Skeletal muscle tissue (tissue), 3 donors: ENCODE measurements at regions not wholly inside any gene's neighbourhood (a gene's known extent, or its start where the extent isn't known, plus 50 kb on each side); places are given as distances from the start of the nearest gene placed in this dataset.

Source experiments
- H3K27ac ChIP-seq: one replicate; pipeline ENCODE4 v1.7.0; 2013; ENCODE audit warnings: mild to moderate bottlenecking, low read depth, low read length, inconsistent platforms
- H3K27me3 ChIP-seq, 3 donors: one replicate each; pipeline ENCODE4 v1.7.0; 2013; ENCODE audit warnings: low read length in 3 of 3; ENCODE audit not compliant: control insufficient read depth in 3 of 3, insufficient read depth in 3 of 3
- H3K36me3 ChIP-seq, 3 donors: one replicate each; pipeline ENCODE4 v1.7.0; 2013; ENCODE audit warnings: low read length in 3 of 3; ENCODE audit not compliant: control insufficient read depth in 3 of 3, insufficient read depth in 3 of 3
- H3K4me1 ChIP-seq, 3 donors: one replicate each; pipeline ENCODE4 v1.7.0; 2013; ENCODE audit warnings: low read length in 3 of 3, mild to moderate bottlenecking in 3 of 3; ENCODE audit not compliant: control insufficient read depth in 3 of 3, insufficient read depth in 3 of 3
- H3K4me3 ChIP-seq, 3 donors: one replicate each; pipeline ENCODE4 v1.7.0; 2013; ENCODE audit warnings: low read length in 3 of 3
- H3K9ac ChIP-seq, 3 donors: one replicate each; pipeline ENCODE4 v1.7.0; 2013; ENCODE audit warnings: low read length in 3 of 3, mild to moderate bottlenecking in 3 of 3, moderate library complexity in 2 of 3, low read depth in 1 of 3
- H3K9me3 ChIP-seq, 3 donors: one replicate each; pipeline ENCODE4 v1.7.0; 2013; ENCODE audit warnings: low read length in 3 of 3; ENCODE audit not compliant: control insufficient read depth in 3 of 3
- donor health status: Osteomylitis.

GRCh38 chr4:100945789-100946188, 401.5 kb downstream of the PPP3CA start:
- H3K9me3 ChIP-seq: peaks cover 2 to 10% (median 3%) of the 10 kb centered on the region in 3 donors
- no peak overlapping the region for H3K9ac ChIP-seq
- no peaks in the 10 kb centered on the region for H3K36me3 ChIP-seq
- H3K27ac ChIP-seq: no peak overlapping the region
- no peak overlapping the region for H3K4me3 ChIP-seq
- H3K4me1 ChIP-seq: no peaks in the 10 kb centered on the region
- H3K27me3 ChIP-seq: no peaks in the 10 kb centered on the region

DNA sequence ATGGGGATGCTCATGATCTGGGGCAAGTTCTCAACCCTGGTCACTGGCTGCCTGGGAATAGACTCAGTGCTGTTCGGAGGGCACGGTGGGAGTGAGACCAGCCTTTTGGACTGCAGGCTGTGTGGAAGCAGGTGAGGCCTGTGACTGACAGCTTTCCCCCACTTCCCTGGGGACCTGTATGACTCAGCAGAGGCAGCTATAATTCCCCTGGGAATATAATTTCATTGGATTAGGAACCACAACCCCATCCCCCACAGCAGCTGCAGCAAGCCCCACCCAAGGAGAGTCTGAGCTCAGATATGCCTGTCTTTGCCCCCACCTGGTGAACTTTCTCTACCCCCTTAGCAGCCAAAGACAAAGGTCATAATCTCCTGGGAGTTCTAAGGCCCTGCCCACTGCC, 408.6 kb downstream of the PPP3CA start:
- no peaks in the 10 kb centered on the region for H3K27me3 ChIP-seq
- H3K9ac ChIP-seq: no peak overlapping the region
- H3K4me1 ChIP-seq: peaks cover 0 to 3% (median 0%) of the 10 kb centered on the region in 3 donors
- H3K9me3 ChIP-seq: peaks cover 2 to 5% (median 3%) of the 10 kb centered on the region in 3 donors
- H3K4me3 ChIP-seq: no peak overlapping the region
- H3K27ac ChIP-seq: no peak overlapping the region
- H3K36me3 ChIP-seq: no peaks in the 10 kb centered on the region

DNA sequence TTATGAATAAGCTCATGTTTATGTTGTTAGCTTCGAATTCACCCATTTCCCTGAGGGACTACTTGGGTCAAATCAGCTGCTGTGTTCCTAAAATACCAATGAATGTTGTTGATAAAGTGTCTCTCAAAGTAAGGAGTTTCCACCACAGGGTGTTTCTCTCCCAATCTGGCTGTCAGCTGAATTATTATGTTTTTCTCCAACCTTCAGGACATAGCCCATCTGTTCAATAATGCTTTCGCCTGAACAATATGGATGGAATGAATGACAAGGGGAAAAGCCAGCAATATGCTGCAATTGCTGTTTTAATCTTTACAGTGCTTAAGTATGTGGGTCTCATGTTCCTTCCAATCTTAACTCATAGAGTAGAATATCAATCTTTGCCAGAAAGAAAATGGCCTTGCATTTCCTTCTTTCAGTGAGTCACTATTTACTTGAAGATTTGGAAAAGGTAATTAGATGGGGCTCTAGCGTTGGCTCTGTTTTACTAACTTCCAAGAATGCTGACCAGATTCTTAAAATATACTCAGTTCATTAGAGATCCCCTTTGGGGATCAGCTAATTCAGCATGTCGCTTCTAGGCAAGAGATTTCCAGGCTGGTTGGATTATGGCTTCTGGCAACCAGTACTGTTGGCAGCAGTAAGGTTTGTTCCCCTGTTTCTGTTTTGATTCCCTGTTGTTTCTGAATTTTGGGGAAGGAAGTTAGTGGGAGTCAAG, 410.5 kb downstream of the PPP3CA start:
- Histone ChIP-seq H3K9ac (no peak overlapping the region), H3K27ac (peak overlapping the region; percentile 10), H3K9me3 (no peaks in the 10 kb centered on the region), H3K4me1 (peaks cover 0 to 3% (median 0%) of the 10 kb centered on the region in 3 donors), H3K36me3 (no peaks in the 10 kb centered on the region), H3K27me3 (no peaks in the 10 kb centered on the region), H3K4me3 (no peak overlapping the region)

- Histone ChIP-seq H3K27ac (no peak overlapping the region), H3K4me3 (no peak overlapping the region), H3K4me1 (peaks cover 0 to 3% (median 0%) of the 10 kb centered on the region in 3 donors), H3K36me3 (no peaks in the 10 kb centered on the region), H3K9me3 (no peaks in the 10 kb centered on the region), H3K9ac (no peak overlapping the region), H3K27me3 (no peaks in the 10 kb centered on the region)
These were observed 412.2 kb downstream of the PPP3CA start for GRCh38 chr4:100935090-100935489.

GRCh38 chr4:100933628-100934027, 413.7 kb downstream of the PPP3CA start:
- Histone ChIP-seq H3K27ac (no peak overlapping the region), H3K36me3 (no peaks in the 10 kb centered on the region), H3K27me3 (no peaks in the 10 kb centered on the region), H3K4me1 (peaks cover 0 to 3% (median 0%) of the 10 kb centered on the region in 3 donors), H3K9ac (no peak overlapping the region), H3K9me3 (no peaks in the 10 kb centered on the region), H3K4me3 (no peak overlapping the region)

DNA sequence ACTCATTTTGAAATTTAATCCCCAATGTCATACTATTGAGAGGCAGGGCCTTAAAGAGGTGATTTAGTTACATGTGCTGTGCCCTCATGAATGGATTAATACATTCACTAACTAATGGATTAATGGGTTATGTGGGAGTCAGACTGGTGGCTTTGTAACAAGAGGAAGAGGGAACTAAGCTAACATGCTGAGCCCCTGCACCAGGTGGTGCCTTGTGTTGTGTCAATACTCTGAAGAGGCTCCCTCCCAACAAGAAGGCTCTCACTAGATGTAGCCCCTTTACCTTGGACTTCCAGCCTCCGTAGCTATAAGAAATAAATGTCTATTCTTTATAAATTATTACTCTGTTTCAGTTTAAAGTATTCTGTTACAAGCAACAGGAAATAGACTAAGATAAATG, 411.9 kb upstream of the EMCN start:
- no peaks in the 10 kb centered on the region for H3K36me3 ChIP-seq
- H3K4me1 ChIP-seq: no peaks in the 10 kb centered on the region
- no peaks in the 10 kb centered on the region for H3K27me3 ChIP-seq
- H3K9ac ChIP-seq: no peak overlapping the region
- no peaks in the 10 kb centered on the region for H3K9me3 ChIP-seq
- H3K27ac ChIP-seq: no peak overlapping the region
- no peak overlapping the region for H3K4me3 ChIP-seq

DNA sequence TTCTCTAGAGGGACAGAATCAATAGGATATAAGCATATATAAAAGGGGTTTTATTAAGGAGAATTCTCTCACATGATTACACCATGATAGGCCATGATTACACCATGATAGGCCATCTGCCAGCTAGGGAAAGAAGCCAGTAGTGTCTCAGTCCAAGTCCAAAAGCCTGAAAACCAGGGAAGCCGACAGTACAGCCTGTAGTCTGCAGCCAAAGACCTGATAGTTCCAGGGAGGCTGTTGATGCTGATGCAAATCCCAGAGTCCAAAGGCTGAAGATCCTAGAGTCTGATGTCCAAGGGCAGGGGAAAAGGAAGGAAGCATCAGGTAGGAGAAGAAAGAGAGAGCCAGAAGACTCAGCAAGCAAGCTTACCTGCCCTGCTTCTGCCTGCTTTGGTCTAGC, 411.3 kb upstream of the EMCN start:
- no peak overlapping the region for H3K27ac ChIP-seq
- H3K36me3 ChIP-seq: no peaks in the 10 kb centered on the region
- H3K4me3 ChIP-seq: no peak overlapping the region
- H3K9me3 ChIP-seq: no peaks in the 10 kb centered on the region
- H3K27me3 ChIP-seq: no peaks in the 10 kb centered on the region
- H3K9ac ChIP-seq: no peak overlapping the region
- H3K4me1 ChIP-seq: no peaks in the 10 kb centered on the region

DNA sequence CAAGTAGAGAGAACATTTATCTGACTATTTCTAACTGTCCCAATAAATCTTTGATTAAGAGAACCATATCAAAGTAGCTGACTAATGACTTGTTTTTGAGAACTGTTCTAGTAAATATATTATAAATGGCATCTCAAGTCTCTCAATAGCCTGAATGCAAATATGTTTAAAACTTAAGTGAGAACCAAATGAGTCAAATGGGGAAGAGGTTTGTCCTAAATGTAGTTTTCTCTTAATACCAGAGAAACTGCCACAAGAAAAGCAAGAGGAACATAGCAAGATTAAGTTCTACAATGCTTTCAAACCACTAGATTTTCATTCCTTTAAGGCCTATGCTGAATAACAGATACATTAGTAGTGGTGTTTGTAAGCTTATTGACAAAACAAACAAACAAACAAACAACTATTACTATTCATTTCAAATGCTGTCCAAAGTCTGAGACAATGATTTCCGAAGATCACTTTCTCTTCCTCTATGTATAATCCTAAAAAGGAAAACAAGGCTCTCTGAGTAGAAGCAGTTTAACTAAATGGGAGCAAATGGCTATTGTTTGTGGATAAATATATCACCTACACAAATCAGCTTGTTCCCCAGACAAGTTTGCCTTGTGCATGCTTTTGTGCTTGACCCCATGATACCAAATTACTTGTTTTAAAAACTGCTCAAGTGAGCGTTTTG, 408.4 kb upstream of the EMCN start:
- Histone ChIP-seq H3K36me3 (no peaks in the 10 kb centered on the region), H3K27me3 (no peaks in the 10 kb centered on the region), H3K9ac (no peak overlapping the region), H3K27ac (no peak overlapping the region), H3K4me3 (no peak overlapping the region), H3K4me1 (no peaks in the 10 kb centered on the region), H3K9me3 (no peaks in the 10 kb centered on the region)

DNA sequence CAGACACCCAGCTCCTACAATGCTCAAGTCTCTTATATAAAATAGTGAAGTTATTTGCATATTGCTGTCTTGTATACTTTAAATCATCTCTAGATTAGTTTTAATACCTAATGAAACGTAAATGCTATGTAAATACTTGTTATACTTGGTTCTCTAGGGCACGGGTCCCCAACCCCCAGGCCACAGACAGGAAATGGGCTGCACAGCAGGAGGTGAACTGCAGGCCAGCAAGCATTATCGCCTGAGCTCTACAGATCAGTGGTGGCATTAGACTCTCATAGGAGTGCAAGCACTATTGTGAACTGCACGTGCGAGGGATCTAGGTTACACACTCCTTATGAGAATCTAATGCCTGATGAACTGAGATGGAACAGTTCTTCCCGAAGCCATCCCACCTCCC, 395.9 kb upstream of the EMCN start:
- Histone ChIP-seq H3K9ac (no peak overlapping the region), H3K27ac (no peak overlapping the region), H3K36me3 (no peaks in the 10 kb centered on the region), H3K4me3 (no peak overlapping the region), H3K9me3 (no peaks in the 10 kb centered on the region), H3K27me3 (no peaks in the 10 kb centered on the region), H3K4me1 (no peaks in the 10 kb centered on the region)

DNA sequence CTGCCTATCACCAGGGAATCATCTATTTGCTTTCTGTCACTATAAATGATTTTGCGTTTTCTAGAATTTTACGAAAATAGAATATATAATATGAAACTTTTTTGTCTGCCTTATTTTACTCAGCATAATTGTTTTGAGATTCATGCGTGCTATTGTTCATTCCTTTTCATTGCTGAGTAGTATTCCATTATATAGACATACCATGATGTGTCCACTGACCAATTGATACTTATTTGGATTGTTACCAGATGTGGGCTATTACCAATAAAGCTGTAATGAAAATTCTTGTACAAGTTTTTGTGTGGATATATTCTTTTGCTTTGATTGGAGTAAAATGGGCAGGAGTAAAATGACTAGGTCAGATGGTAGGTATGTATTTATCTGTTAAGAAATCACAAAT, 390.7 kb upstream of the EMCN start:
- H3K4me1 ChIP-seq: no peaks in the 10 kb centered on the region
- no peaks in the 10 kb centered on the region for H3K36me3 ChIP-seq
- H3K9me3 ChIP-seq: no peaks in the 10 kb centered on the region
- H3K4me3 ChIP-seq: no peak overlapping the region
- no peak overlapping the region for H3K27ac ChIP-seq
- no peak overlapping the region for H3K9ac ChIP-seq
- no peaks in the 10 kb centered on the region for H3K27me3 ChIP-seq
